GM18502 (cell line): ENCODE measurements at regions not wholly inside any gene's neighbourhood (a gene's known extent, or its start where the extent isn't known, plus 50 kb on each side); places are given as distances from the start of the nearest gene placed in this dataset.
A peak's percentile ranks its signal among the peaks of the same experiment; 100 is the strongest.

Experiments used
- ATAC-seq: cut with Tn5 transposase; IDR thresholded peaks from one replicate; pipeline ENCODE4 v1.9.1; 2021; ENCODE audit warnings: mild to moderate bottlenecking; ENCODE audit not compliant: unreplicated experiment, poor library complexity

- no peak for ATAC-seq
Measured at GRCh38 chr5:56692359-56693219, 122.8 kb upstream of the MAP3K1 start.

DNA sequence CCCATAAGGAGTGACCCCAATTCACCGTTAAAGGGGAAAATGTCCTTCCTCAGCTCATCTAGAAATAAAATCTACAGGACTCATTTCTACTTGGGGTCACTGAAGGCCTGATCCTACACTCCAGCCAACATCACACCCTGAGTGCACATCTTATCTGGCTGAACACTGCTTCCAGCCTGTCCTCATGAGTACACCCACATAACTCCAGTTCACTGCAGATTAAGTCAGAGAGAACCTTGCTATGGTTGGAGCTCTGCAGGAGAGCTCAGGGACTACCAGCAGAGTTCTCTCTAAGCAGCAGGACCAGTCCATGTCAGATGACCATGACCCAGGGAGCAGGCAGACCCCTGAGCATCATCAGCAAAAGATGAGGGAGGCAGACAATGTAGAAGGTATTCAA is 126.9 kb upstream of the MAP3K1 start:
- ATAC-seq = no peak

GRCh38 chr5:56686337-56687195 is 128.8 kb upstream of the MAP3K1 start:
- ATAC-seq = peak; percentile 64

- no peak for ATAC-seq
Measured at GRCh38 chr5:56685503-56686217, 129.7 kb upstream of the MAP3K1 start.

DNA sequence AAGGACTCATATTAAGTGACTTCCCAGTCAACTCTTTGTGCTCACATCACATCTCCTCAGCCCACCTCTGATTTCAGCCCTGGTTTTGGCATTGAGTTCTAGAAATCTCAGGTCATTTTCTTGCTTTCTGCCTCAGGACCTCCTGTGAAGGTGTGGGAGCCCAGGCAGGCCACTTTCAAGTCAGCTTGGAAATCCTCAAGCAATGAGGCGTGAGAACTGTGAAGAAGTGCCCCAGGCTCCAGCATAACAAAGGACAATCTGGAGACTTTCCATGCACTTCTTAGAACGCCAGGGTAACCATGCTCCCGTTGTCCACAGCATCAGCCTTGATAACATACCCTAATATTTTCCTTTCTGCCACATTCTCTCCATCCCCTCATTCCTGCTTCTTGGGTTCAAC is 131.2 kb upstream of the MAP3K1 start:
- no peak for ATAC-seq

DNA sequence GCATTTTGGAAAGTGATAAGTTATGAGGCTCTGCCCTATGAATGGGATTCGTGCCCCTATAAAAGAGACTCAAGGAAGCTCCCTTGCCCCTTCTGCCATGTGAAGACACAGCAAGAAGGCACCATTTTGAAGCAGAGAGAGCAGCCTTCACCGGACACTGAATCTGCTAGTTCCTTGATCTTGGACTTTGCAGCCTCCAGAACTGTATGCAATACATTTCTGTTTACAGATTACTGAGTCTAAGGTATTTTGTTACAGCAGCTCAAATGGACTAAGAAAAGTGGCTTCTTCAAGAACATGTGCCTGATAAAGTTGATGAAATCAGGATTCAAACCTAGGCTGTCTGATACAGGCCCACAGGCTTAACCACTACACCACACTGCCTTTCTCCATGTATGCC is 131.6 kb upstream of the MAP3K1 start:
- ATAC-seq = no peak

DNA sequence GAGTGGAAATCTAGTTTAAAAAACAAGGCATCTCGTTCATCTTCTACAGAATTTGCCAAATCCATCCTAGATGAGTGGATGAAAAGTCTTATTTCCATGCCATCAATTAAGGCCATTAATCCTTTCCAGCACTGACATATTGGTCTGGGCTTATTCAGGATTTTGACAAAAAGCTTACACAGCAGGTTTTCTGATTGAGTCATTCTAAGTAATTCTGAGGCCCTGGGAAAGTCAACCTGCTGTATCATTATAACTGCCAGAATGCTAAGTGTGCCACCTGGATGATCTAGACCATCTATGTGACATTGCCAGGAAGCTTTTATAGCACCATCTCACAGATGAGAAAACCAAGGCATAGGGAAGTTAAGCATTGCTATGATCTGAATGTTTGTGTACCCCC is 132.1 kb upstream of the MAP3K1 start:
- no peak for ATAC-seq

DNA sequence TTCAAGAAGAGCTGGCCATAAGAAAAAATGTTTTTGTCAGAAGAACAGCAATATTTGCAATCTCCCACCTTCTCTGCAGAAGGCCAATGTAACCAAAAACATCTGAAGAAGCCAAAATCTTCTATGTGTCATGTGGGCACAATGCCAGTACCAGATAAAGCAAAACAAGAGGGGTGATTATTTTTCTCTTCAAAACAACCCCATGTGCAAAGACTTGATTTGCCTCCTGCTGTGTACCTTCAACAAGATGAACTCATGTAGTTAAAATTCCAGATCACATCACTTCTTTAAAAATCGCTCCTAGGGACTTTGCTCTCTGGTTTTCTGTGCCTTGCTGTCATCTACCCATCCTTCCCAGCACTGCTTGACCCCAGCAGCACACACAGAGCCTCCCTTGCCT is 134.0 kb upstream of the MAP3K1 start:
- ATAC-seq = no peak

GRCh38 chr5:56680731-56681130 is 134.6 kb upstream of the MAP3K1 start:
- ATAC-seq = no peak

- no peak for ATAC-seq
Measured at GRCh38 chr5:56677690-56678305, 137.6 kb upstream of the MAP3K1 start.

- no peak for ATAC-seq
Measured at GRCh38 chr5:56676091-56676768, 139.1 kb upstream of the MAP3K1 start.

DNA sequence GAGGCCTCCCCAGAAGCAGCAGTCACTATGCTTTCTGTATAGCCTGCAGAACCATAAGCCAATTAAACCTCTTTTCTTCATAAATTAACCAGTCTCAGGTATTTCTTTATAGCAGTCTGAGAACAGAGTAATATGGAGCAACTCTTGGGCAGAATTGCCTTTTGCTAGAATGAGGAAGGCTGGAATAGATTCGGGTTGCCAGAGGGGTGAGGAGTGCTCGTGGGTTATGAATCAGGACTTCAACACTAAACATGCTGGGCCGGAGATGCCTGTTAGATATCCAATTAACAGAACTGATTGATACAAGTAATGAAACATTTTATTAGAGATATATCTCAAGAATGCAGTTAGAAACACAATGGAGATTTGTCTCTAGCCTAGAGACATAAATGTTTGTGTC is 140.9 kb upstream of the MAP3K1 start:
- ATAC-seq = no peak

DNA sequence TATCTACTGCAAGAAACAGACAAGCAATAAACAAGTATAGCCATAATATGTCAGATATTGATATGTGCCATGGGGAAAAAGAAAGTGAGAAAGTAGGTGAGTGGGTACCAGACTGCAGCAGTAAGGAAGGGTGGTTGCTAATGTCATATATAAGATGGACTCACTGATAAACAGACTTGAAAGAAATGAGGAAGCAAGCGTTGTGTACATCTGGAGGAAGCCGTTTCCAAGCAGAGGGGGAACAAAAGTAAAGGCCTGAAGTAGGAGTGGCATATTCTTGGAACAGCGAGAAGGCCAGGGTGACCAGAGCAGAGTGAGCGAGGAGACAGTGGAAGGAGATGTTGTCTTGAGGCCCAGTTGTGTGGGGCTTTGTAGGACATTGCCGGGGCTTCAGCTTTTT is 142.2 kb upstream of the MAP3K1 start:
- ATAC-seq = no peak

GRCh38 chr5:56671571-56671970 is 143.8 kb upstream of the MAP3K1 start:
- no peak for ATAC-seq

- no peak for ATAC-seq
Measured at GRCh38 chr5:56670916-56671315, 144.4 kb upstream of the MAP3K1 start.

- peak; percentile 98 for ATAC-seq
Measured at GRCh38 chr5:56669534-56670483, 145.5 kb upstream of the MAP3K1 start.

- ATAC-seq = no peak
Measured at GRCh38 chr5:56668996-56669395, 146.4 kb upstream of the MAP3K1 start.

GRCh38 chr5:56667692-56668091 is 147.7 kb upstream of the MAP3K1 start:
- ATAC-seq = no peak

DNA sequence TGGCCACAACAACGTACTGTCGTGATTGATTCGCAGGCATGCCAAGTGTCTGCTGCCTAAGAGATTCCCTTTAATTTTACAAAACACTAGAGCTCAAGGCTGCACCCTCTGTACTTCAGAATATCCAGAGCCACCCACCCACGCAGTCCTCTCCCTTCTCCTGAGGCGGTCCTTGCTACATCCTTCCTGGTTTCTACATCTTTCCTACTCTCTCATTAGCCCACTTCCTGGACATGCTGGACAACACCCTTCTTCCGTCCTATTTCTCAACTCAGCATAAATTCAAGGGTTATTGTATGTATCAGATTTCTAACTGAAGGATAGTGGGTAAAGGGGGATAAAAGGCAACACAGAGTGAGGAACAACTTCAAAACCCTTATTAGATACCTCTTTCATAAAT is 148.4 kb upstream of the MAP3K1 start:
- no peak for ATAC-seq
